ENCODE measurements at regions not wholly inside any gene's neighbourhood (a gene's known extent, or its start where the extent isn't known, plus 50 kb on each side); places are given as distances from the start of the nearest gene placed in this dataset.

DNA sequence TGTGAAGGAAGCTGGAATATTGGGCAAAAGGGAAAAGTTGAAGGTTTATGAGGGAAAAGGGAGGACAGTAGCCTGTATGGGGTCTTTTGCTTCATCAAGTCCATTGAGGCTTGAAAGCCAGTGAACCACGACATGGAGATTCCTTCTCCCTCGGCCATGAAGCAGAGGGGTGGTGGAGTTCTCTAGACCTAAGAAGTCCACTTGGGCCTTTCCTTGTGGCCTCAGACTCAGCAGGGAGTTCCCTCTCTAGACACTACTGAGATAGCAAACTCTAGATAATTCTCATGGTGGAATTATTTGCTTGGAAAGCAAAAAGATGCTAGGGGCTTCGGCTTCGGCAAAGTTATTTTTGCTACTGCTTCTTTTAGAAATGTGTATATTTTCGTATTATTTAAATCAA lies 78.5 kb downstream of the FOXD1 start:
- TF ChIP-seq CTCF (conservative IDR thresholded peaks at IDR 0.05; ENCODE audit: low read length), result no peak
- TF ChIP-seq EZH2phosphoT487 (IDR thresholded peaks at IDR 0.05; ENCODE audit: borderline replicate concordance, low read depth, low read length), result no peak
